Vagina (tissue), 2 donors: ENCODE measurements at regions not wholly inside any gene's neighbourhood (a gene's known extent, or its start where the extent isn't known, plus 50 kb on each side); places are given as distances from the start of the nearest gene placed in this dataset.

ENCODE experiments used
- DNase-seq, 2 donors: peaks; one replicate each; pipeline ENCODE4 v3.0.0-alpha.2; 2017; ENCODE audit errors: extremely low spot score in 2 of 2
- H3K27ac ChIP-seq: fragments of 200-600 bp; sonication (generic); one replicate; pipeline ENCODE4 v1.5.1; 2019
- H3K27me3 ChIP-seq: fragments of 200-600 bp; sonication (generic); one replicate; pipeline ENCODE4 v1.5.1; 2019
- H3K36me3 ChIP-seq, 2 donors: fragments of 200-600 bp; sonication (generic); one replicate each; pipeline ENCODE4 v1.5.1; 2017 to 2019
- H3K4me1 ChIP-seq: fragments of 200-600 bp; sonication (generic); one replicate; pipeline ENCODE4 v1.5.1; 2019
- H3K4me3 ChIP-seq, 2 donors: fragments of 200-600 bp; sonication (generic); 1 replicate in 1 of 2; 2 replicates in 1 of 2; pipeline ENCODE4 v1.5.1; 2016 to 2019
- H3K9me3 ChIP-seq: fragments of 200-600 bp; sonication (generic); one replicate; pipeline ENCODE4 v1.5.1; 2019
- POLR2A ChIP-seq, 2 donors: fragments of 450-650 bp; IDR thresholded peaks; one replicate each; pipeline ENCODE4 v1.6.1; 2017; ENCODE audit warnings: antibody characterized with exemption in 2 of 2, mild to moderate bottlenecking in 2 of 2, moderate library complexity in 2 of 2
- POLR2AphosphoS5 ChIP-seq, 2 donors: sonication (generic); formaldehyde crosslinking; IDR thresholded peaks; one replicate each; pipeline ENCODE4 v1.9.0; 2017; ENCODE audit warnings: antibody characterized with exemption in 2 of 2, mild to moderate bottlenecking in 2 of 2, low read depth in 1 of 2; ENCODE audit not compliant: insufficient read depth in 1 of 2
- intact Hi-C: fragments of 100-400 bp; cut with DNase I; formaldehyde crosslinking; loops from one replicate; pipeline ENCODE4 v1.15.1; 2023
- TF ChIP-seq, protein P1 (sequence below), 3 experiments: fragments of 450-650 bp in 2 of 3; fragments of 200-600 bp in 1 of 3; sonication (generic) in 1 of 3; IDR thresholded peaks; one replicate each; pipeline ENCODE4 v1.5.1; 2017 to 2019; ENCODE audit warnings: antibody characterized with exemption in 3 of 3, mild to moderate bottlenecking in 2 of 3, moderate library complexity in 2 of 3

GRCh38 chr5:158644301-158644700 is 455.4 kb downstream of the EBF1 start:
- Histone ChIP-seq H3K9me3 (no peaks in the 10 kb centered on the region), H3K27me3 (no peaks in the 10 kb centered on the region), H3K27ac (no peak overlapping the region), H3K36me3 (no peaks in the 10 kb centered on the region), H3K4me3 (no peak overlapping the region), H3K4me1 (no peaks in the 10 kb centered on the region)
- TF ChIP-seq POLR2AphosphoS5 (IDR thresholded peaks at IDR 0.05; ENCODE audit: insufficient read depth in 1 of 2, low read depth in 1 of 2) (no peak), POLR2A (IDR thresholded peaks at IDR 0.05) (no peak)
- TF ChIP-seq, protein P1, sequence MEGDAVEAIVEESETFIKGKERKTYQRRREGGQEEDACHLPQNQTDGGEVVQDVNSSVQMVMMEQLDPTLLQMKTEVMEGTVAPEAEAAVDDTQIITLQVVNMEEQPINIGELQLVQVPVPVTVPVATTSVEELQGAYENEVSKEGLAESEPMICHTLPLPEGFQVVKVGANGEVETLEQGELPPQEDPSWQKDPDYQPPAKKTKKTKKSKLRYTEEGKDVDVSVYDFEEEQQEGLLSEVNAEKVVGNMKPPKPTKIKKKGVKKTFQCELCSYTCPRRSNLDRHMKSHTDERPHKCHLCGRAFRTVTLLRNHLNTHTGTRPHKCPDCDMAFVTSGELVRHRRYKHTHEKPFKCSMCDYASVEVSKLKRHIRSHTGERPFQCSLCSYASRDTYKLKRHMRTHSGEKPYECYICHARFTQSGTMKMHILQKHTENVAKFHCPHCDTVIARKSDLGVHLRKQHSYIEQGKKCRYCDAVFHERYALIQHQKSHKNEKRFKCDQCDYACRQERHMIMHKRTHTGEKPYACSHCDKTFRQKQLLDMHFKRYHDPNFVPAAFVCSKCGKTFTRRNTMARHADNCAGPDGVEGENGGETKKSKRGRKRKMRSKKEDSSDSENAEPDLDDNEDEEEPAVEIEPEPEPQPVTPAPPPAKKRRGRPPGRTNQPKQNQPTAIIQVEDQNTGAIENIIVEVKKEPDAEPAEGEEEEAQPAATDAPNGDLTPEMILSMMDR (IDR thresholded peaks at IDR 0.05), result no peak
- no peak for DNase-seq
- intact Hi-C loops, result no loop called here

- H3K27ac ChIP-seq, result no peak overlapping the region
- no peak for TF ChIP-seq POLR2A (IDR thresholded peaks at IDR 0.05)
- TF ChIP-seq POLR2AphosphoS5 (IDR thresholded peaks at IDR 0.05; ENCODE audit: insufficient read depth in 1 of 2, low read depth in 1 of 2), result no peak
- TF ChIP-seq, protein P1 (IDR thresholded peaks at IDR 0.05), result no peak
- no peaks in the 10 kb centered on the region for H3K36me3 ChIP-seq
- H3K4me3 ChIP-seq, result no peak overlapping the region
- DNase-seq, result no peak
- no peaks in the 10 kb centered on the region for H3K4me1 ChIP-seq
- H3K9me3 ChIP-seq, result no peaks in the 10 kb centered on the region
- intact Hi-C loops, result no loop called here
- no peaks in the 10 kb centered on the region for H3K27me3 ChIP-seq
Measured at GRCh38 chr5:158643840-158644239, 455.9 kb downstream of the EBF1 start.

GRCh38 chr5:158642879-158643278 is 456.8 kb downstream of the EBF1 start:
- H3K36me3 ChIP-seq, result no peaks in the 10 kb centered on the region
- no peak overlapping the region for H3K4me3 ChIP-seq
- H3K27ac ChIP-seq, result no peak overlapping the region
- no peaks in the 10 kb centered on the region for H3K27me3 ChIP-seq
- DNase-seq, result no peak
- TF ChIP-seq, protein P1 (IDR thresholded peaks at IDR 0.05), result no peak
- TF ChIP-seq POLR2A (IDR thresholded peaks at IDR 0.05), result no peak
- TF ChIP-seq POLR2AphosphoS5 (IDR thresholded peaks at IDR 0.05; ENCODE audit: insufficient read depth in 1 of 2, low read depth in 1 of 2), result no peak
- H3K4me1 ChIP-seq, result no peaks in the 10 kb centered on the region
- H3K9me3 ChIP-seq, result no peaks in the 10 kb centered on the region
- intact Hi-C loops, result no loop called here

- no peaks in the 10 kb centered on the region for H3K36me3 ChIP-seq
- H3K4me1 ChIP-seq, result no peaks in the 10 kb centered on the region
- H3K9me3 ChIP-seq, result no peaks in the 10 kb centered on the region
- H3K27me3 ChIP-seq, result no peaks in the 10 kb centered on the region
- TF ChIP-seq POLR2AphosphoS5 (IDR thresholded peaks at IDR 0.05; ENCODE audit: insufficient read depth in 1 of 2, low read depth in 1 of 2) (no peak), POLR2A (IDR thresholded peaks at IDR 0.05) (no peak)
- TF ChIP-seq, protein P1 (IDR thresholded peaks at IDR 0.05), result no peak
- no peak overlapping the region for H3K27ac ChIP-seq
- intact Hi-C loops, result no loop called here
- no peak overlapping the region for H3K4me3 ChIP-seq
- DNase-seq, result no peak
Measured at GRCh38 chr5:158641016-158641415, 458.7 kb downstream of the EBF1 start.

- Histone ChIP-seq H3K27ac (no peak overlapping the region), H3K4me3 (no peak overlapping the region), H3K27me3 (no peaks in the 10 kb centered on the region), H3K36me3 (no peaks in the 10 kb centered on the region), H3K4me1 (no peaks in the 10 kb centered on the region), H3K9me3 (no peaks in the 10 kb centered on the region)
- DNase-seq, result no peak
- TF ChIP-seq, protein P1 (IDR thresholded peaks at IDR 0.05), result no peak
- TF ChIP-seq POLR2AphosphoS5 (IDR thresholded peaks at IDR 0.05; ENCODE audit: insufficient read depth in 1 of 2, low read depth in 1 of 2) (no peak), POLR2A (IDR thresholded peaks at IDR 0.05) (no peak)
- intact Hi-C loops, result no loop called here
Measured at GRCh38 chr5:158640593-158640980, 459.1 kb downstream of the EBF1 start.
